ENCODE measurements at regions not wholly inside any gene's neighbourhood (a gene's known extent, or its start where the extent isn't known, plus 50 kb on each side); places are given as distances from the start of the nearest gene placed in this dataset.

GRCh38 chr5:173495225-173495904 lies 121.1 kb downstream of the BOD1 start:
- intact Hi-C loops (cut with micrococcal nuclease) (no loop called here), dilution Hi-C loops (cut with MboI; ENCODE audit: extremely low pct_ligation_motif_present, low sequenced_read_pairs) (no loop called here)
- no peaks in the 10 kb centered on the region for H3K36me3 ChIP-seq (ENCODE audit: control insufficient read depth in 2 of 2, extremely low read depth in 1 of 2, insufficient read depth in 2 of 2, low read length in 2 of 2)
- no peak overlapping the region for H2AFZ ChIP-seq (ENCODE audit: low read depth, low read length)
- ChIA-PET CTCF (interaction anchor here (0.8 kb wide), 1 partner anchor 203 kb away, joined by 3 read pairs; no protein-coding TSS in a partner anchor), POLR2A (no interaction called here)
- no peak overlapping the region for H3K4me2 ChIP-seq (ENCODE audit: insufficient read depth, low read length)
- no peak overlapping the region for H3K27ac ChIP-seq (ENCODE audit: insufficient read depth, low read depth, low read length)
- H3K9me3 ChIP-seq (replicated peaks; ENCODE audit: control insufficient read depth, insufficient read depth, low read length) = no peaks in the 10 kb centered on the region
- H4K20me1 ChIP-seq (replicated peaks; ENCODE audit: control insufficient read depth, extremely low read depth, insufficient read depth, low read length) = no peaks in the 10 kb centered on the region
- DNase-seq (ENCODE audit: low read depth, low spot score) (no peak), FAIRE-seq (no peak)
- no peaks in the 10 kb centered on the region for H3K9me1 ChIP-seq (replicated peaks; ENCODE audit: control insufficient read depth, extremely low read depth, insufficient read depth, low read length)
- H3K9ac ChIP-seq (replicated peaks; ENCODE audit: extremely low read depth, insufficient read depth, low read length) = no peak overlapping the region
- no TSS peak for BruUV-seq (replicated peaks)
- no peaks in the 10 kb centered on the region for H3K4me1 ChIP-seq (ENCODE audit: control insufficient read depth, extremely low read depth, insufficient read depth, low read length)
- no peaks in the 10 kb centered on the region for H3K27me3 ChIP-seq (ENCODE audit: control insufficient read depth in 2 of 2, insufficient read depth in 2 of 2, low read length in 2 of 2)
- no peak overlapping the region for H3K4me3 ChIP-seq (replicated peaks in 1 of 3; ENCODE audit: insufficient read depth in 1 of 3, low read depth in 1 of 3, low read length in 3 of 3)
- H3K79me2 ChIP-seq (ENCODE audit: control insufficient read depth, insufficient read depth, low read length) = no peaks in the 10 kb centered on the region
- TF ChIP-seq EZH2 (IDR thresholded peaks at IDR 0.05; ENCODE audit: borderline replicate concordance, low read depth, low read length, severe bottlenecking) (no peak), JUN (IDR thresholded peaks at IDR 0.05; ENCODE audit: borderline replicate concordance, insufficient read depth, insufficient read length, low read depth) (no peak), POLR2A (IDR thresholded peaks at IDR 0.05; ENCODE audit: low read depth, low read length) (no peak), MYC (IDR thresholded peaks at IDR 0.05; ENCODE audit: low read depth, low read length) (no peak), GATA2 (IDR thresholded peaks at IDR 0.05; ENCODE audit: insufficient read depth, insufficient read length, low read depth, low read length) (no peak), CTCF (IDR thresholded peaks at IDR 0.05; ENCODE audit: extremely low read depth in 1 of 2, insufficient read depth in 1 of 2, low read depth in 1 of 2, low read length in 2 of 2) (no peak), MAX (IDR thresholded peaks at IDR 0.05; ENCODE audit: insufficient read depth, insufficient read length) (no peak), FOS (IDR thresholded peaks at IDR 0.05; ENCODE audit: borderline replicate concordance, insufficient read depth, low read length) (no peak), POLR2AphosphoS5 (IDR thresholded peaks at IDR 0.05; ENCODE audit: insufficient read depth, low read depth, low read length) (no peak)
